Effector memory CD4-positive, alpha-beta T cell (primary cell): ENCODE measurements at regions not wholly inside any gene's neighbourhood (a gene's known extent, or its start where the extent isn't known, plus 50 kb on each side); places are given as distances from the start of the nearest gene placed in this dataset.

Experiments
- DNase-seq, 3 donors: peaks; one replicate each; pipeline ENCODE4 v3.0.0-alpha.2; 2020
- H3K27ac ChIP-seq: 2 replicates; pipeline ENCODE4 v1.7.0; 2013; ENCODE audit warnings: mild to moderate bottlenecking, low read length, moderate library complexity; ENCODE audit not compliant: insufficient read depth, poor library complexity, severe bottlenecking
- H3K27me3 ChIP-seq: replicated peaks from 2 replicates; pipeline ENCODE4 v1.7.0; 2013; ENCODE audit warnings: mild to moderate bottlenecking, low read length; ENCODE audit not compliant: insufficient read depth, control insufficient read depth, poor library complexity, severe bottlenecking
- H3K36me3 ChIP-seq: 2 replicates; pipeline ENCODE4 v1.7.0; 2013; ENCODE audit warnings: mild to moderate bottlenecking, low read length, moderate library complexity; ENCODE audit not compliant: control insufficient read depth, insufficient read depth
- H3K4me1 ChIP-seq: 2 replicates; pipeline ENCODE4 v1.7.0; 2013; ENCODE audit warnings: low read length, mild to moderate bottlenecking; ENCODE audit not compliant: control insufficient read depth, insufficient read depth, poor library complexity, severe bottlenecking
- H3K4me3 ChIP-seq: 2 replicates; pipeline ENCODE4 v1.7.0; 2013; ENCODE audit warnings: low read length, low read depth, mild to moderate bottlenecking; ENCODE audit not compliant: insufficient read depth, poor library complexity, severe bottlenecking
- H3K9me3 ChIP-seq: 2 replicates; pipeline ENCODE4 v1.7.0; 2013; ENCODE audit warnings: mild to moderate bottlenecking, low read length, moderate library complexity; ENCODE audit not compliant: control insufficient read depth

DNA sequence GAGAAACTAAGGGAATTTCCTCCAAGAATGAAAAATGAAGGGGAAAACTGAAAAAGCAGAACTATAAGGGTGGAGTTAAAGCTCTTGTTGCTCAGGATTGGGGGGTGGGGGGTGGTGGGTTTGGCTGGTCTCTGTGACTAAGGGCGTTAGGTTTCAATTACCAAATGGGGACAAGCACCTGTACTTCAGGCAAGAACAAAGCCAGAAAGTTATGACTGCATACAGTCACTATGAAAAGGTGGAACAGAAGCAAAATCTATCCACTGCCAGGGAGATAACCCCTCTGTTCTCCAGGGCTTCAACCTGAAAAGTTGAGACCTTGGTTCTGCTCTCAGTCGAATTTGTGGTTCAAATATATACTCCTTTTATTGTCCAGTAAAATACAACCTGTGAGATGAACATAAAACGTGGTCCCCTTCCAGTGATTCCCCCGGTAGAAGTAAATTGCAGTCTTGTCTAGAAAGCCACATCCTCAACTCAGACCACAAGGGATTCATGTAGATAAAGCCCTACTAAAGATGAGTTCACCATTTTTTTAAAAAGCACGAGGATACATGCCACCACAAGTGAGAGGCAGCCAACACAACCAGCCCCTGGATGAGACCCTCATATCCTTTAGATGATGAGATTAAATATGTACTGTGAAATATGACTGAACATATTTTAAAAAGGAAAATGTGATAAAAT lies 257.1 kb upstream of the RPS6KA3 start:
- Histone ChIP-seq H3K4me1 (no peaks in the 10 kb centered on the region), H3K9me3 (no peaks in the 10 kb centered on the region), H3K36me3 (no peaks in the 10 kb centered on the region), H3K27ac (no peak overlapping the region), H3K27me3 (no peaks in the 10 kb centered on the region), H3K4me3 (no peak overlapping the region)
- DNase-seq: no peak

DNA sequence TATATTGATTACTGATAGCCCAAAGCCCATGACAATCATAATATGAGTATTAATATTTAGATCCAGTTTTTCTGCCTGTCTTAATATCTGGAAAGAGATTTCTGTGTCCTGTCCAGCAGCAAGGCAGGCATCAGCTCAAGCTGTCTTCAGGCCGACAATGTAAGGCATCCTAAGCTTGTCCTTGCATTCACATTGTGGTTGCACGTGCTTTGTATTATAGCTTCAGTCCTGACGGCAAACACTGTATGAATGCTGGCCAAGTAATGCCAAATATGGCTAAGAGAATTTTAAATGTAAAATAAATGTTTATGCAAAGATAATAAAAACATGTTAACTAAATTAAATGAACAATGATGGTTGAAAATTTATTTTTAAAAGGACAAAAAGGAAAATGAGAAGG lies 255.7 kb upstream of the RPS6KA3 start:
- no peaks in the 10 kb centered on the region for H3K27me3 ChIP-seq
- no peak for DNase-seq
- H3K4me1 ChIP-seq: no peaks in the 10 kb centered on the region
- H3K27ac ChIP-seq: no peak overlapping the region
- H3K4me3 ChIP-seq: no peak overlapping the region
- no peaks in the 10 kb centered on the region for H3K36me3 ChIP-seq
- H3K9me3 ChIP-seq: no peaks in the 10 kb centered on the region

DNA sequence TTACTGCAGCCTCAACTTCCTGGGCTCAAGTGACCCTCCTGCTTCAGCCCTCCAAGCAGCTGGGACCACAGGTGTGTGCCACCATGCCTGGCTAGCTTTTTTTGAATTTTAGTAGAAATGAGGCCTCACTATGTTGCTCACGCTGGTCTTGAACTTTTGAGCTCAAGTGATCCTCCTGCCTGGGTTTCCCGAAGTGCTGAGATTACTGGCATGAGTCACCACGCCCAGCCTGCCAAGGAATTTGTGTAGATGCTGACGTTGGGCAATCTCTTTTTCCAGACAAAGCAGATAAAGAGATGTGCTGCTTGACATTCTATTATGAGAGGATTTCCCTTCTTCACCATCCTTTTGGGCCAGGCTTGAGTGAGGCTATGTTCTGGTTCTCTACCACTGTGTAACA lies 254.5 kb upstream of the RPS6KA3 start:
- no peak overlapping the region for H3K4me3 ChIP-seq

DNA sequence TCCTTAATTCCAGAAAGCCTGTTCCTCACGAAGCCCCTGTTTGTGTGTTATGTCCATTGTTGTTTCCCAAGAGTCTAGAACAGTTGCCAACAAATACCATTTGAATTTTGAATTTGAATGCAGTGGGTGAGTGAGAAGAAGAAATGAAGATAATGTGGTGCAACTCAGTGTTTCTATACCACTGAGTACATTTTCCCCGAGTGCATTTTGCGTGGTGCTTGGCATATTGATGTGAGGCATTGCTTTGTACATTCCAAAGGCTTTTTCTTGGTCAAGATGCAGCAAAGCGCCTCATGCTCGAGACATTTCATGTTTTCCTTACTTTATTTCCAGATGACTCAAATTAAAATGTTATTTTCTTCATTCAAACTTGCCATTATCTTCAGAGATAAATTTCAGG lies 253.1 kb upstream of the RPS6KA3 start:
- H3K27ac ChIP-seq: no peak overlapping the region
- H3K27me3 ChIP-seq: no peaks in the 10 kb centered on the region
- H3K4me3 ChIP-seq: no peak overlapping the region
- H3K9me3 ChIP-seq: no peaks in the 10 kb centered on the region
- no peaks in the 10 kb centered on the region for H3K36me3 ChIP-seq
- DNase-seq: no peak
- no peaks in the 10 kb centered on the region for H3K4me1 ChIP-seq

More for the DNA sequence above, 254.5 kb upstream of the RPS6KA3 start:
- no peaks in the 10 kb centered on the region for H3K27me3 ChIP-seq
- no peaks in the 10 kb centered on the region for H3K36me3 ChIP-seq
- no peaks in the 10 kb centered on the region for H3K9me3 ChIP-seq
- H3K4me1 ChIP-seq: no peaks in the 10 kb centered on the region
- H3K27ac ChIP-seq: no peak overlapping the region
- no peak for DNase-seq

DNA sequence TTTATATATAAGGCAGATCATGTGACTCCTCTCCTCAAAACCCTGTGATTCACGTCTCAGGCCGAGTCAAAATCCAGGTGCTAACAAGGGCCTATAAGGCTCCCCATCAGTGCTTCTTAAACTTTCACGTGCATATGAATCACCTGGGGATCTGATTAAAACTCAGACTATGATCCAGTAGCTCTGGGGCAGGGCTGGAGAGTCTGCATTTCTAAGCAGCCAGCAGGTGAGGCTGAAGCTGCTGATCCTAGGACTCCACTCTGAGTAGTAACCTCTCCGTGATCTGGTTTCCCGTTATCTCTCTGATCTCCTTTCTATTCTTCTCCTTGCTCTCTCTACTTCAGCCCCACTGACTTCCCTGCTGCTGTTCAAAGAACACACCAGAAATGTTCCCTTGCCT lies 252.4 kb upstream of the RPS6KA3 start:
- H3K27me3 ChIP-seq: no peaks in the 10 kb centered on the region
- H3K9me3 ChIP-seq: no peaks in the 10 kb centered on the region
- no peak overlapping the region for H3K27ac ChIP-seq
- H3K36me3 ChIP-seq: no peaks in the 10 kb centered on the region
- H3K4me3 ChIP-seq: no peak overlapping the region
- DNase-seq: no peak
- H3K4me1 ChIP-seq: no peaks in the 10 kb centered on the region

DNA sequence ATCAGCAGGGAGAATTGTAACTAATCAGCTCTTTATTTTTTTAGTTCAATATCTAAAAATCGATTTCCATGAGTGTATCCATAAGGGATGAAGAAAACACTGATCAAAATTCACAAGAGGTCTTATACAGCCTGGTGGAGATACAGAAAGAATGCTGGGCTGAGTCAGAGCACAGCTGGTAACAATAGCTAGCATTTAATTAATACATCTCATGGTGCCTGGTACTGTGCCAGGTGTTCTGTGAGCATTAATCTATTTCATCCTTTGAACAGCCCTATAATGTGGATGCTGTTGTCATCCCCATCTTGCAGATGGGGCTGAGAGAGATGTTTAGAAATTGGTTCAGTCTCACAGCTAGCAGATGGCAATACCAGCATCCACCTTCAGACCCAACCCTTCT lies 250.9 kb upstream of the RPS6KA3 start:
- no peaks in the 10 kb centered on the region for H3K9me3 ChIP-seq
- no peak for DNase-seq
- H3K27ac ChIP-seq: no peak overlapping the region
- H3K36me3 ChIP-seq: no peaks in the 10 kb centered on the region
- H3K4me3 ChIP-seq: no peak overlapping the region
- H3K4me1 ChIP-seq: no peaks in the 10 kb centered on the region
- no peaks in the 10 kb centered on the region for H3K27me3 ChIP-seq

DNA sequence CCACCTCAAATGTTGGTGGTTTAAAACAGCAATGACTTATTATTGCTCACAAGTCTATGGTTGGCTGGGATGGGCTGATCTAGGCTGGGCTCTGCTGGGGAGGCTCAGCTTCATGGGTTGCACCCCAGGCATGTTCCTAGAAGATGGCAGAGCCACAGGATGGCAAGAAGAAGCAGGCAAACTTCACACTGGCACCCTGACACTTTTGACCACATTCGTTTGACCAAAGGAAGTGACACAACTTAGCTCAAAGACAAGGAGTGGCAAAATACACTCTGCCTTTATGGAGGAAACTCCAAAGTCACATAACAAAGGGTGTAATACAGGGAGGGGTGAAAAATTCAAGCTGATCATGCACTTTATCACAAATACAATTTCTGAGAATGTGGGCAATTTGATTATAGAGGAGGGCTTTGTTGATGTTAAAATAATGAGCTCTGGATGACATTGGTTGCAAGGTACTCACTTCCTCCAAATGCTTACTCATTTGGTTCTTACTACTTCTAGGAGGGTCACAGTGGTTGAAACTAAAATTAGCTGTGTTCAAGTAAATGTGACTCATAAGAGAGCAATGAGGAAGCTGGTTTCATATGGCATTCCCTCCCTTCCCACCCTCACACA lies 249.2 kb upstream of the RPS6KA3 start:
- H3K4me1 ChIP-seq: no peaks in the 10 kb centered on the region
- DNase-seq: no peak
- no peaks in the 10 kb centered on the region for H3K27me3 ChIP-seq
- no peaks in the 10 kb centered on the region for H3K9me3 ChIP-seq
- H3K27ac ChIP-seq: no peak overlapping the region
- no peaks in the 10 kb centered on the region for H3K36me3 ChIP-seq
- no peak overlapping the region for H3K4me3 ChIP-seq

DNA sequence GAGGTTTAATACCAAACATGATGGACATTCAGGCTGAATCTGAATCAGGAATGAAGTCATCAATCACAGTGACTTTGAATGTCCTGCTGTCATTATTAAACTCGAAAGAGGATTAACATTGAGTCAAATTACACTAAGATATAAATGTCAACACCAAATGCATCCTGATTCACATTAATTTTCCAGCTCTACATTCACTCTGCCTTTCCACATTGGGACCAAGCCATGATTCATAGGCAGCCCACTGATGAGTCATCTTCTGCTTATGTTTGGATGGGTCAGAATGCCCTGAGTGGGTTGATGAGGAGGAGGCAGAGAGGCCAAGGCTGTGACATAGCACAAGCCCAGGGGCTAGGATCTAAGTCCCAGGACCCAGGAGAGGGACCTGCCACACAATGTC lies 247.6 kb upstream of the RPS6KA3 start:
- H3K4me3 ChIP-seq: no peak overlapping the region
- H3K36me3 ChIP-seq: no peaks in the 10 kb centered on the region
- no peaks in the 10 kb centered on the region for H3K4me1 ChIP-seq
- H3K9me3 ChIP-seq: no peaks in the 10 kb centered on the region
- H3K27ac ChIP-seq: no peak overlapping the region
- H3K27me3 ChIP-seq: no peaks in the 10 kb centered on the region
- DNase-seq: no peak

DNA sequence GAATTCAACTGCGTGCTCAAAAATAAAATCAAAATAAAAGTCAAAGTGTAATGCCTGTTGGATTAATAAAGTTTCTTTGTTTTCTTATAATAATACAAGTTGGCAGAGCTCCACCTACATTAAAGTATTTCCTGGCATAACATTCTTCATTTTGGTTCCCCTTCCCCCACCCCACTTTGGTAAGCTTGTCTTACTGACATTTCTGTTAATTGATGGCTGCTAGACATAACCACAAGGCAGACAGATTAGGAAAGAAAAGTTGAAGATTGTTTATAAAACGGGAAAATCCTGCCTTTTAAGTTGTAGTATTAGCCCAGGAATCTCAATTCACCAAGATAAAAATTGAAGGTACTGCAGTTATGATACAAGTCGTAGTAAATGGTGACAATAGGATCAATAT lies 246.5 kb upstream of the RPS6KA3 start:
- Histone ChIP-seq H3K36me3 (no peaks in the 10 kb centered on the region), H3K4me1 (no peaks in the 10 kb centered on the region), H3K27me3 (no peaks in the 10 kb centered on the region), H3K9me3 (no peaks in the 10 kb centered on the region), H3K4me3 (no peak overlapping the region), H3K27ac (no peak overlapping the region)
- DNase-seq: no peak

DNA sequence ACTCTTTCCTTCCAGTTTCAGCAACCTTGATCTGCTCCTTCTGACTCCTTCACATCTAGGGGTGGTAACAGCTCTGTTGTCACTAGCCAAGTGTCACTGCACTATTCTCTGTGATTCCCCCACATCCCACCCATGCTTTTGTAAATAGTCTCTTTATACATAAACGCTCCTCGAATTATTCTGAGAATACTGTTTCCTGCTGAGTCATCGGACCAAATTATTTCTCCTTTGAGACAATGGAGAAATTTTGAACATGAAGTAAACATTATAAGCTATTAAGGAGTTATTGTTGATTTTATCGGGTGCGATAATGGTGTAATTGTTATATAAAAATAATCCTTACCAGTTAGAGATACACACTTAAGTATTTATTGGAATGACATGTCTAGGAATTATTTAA lies 245.1 kb upstream of the RPS6KA3 start:
- H3K4me3 ChIP-seq: no peak overlapping the region
- no peak for DNase-seq
- no peaks in the 10 kb centered on the region for H3K4me1 ChIP-seq
- H3K27me3 ChIP-seq: no peaks in the 10 kb centered on the region
- no peaks in the 10 kb centered on the region for H3K9me3 ChIP-seq
- H3K36me3 ChIP-seq: no peaks in the 10 kb centered on the region
- H3K27ac ChIP-seq: no peak overlapping the region
